CD8-positive, alpha-beta memory T cell (primary cell): ENCODE measurements at regions not wholly inside any gene's neighbourhood (a gene's known extent, or its start where the extent isn't known, plus 50 kb on each side); places are given as distances from the start of the nearest gene placed in this dataset.

ENCODE experiments used
- CTCF ChIA-PET: fragments of 350-600 bp; sonication (Branson Sonifier 250); formaldehyde crosslinking; loops from one replicate; lab custom pipeline; 2021; ENCODE audit warnings: antibody characterized with exemption; lab: Charles Lee
- POLR2A ChIA-PET: fragments of 350-600 bp; sonication (Branson Sonifier 250); formaldehyde crosslinking; loops from one replicate; lab custom pipeline; 2021; ENCODE audit warnings: antibody characterized with exemption; lab: Charles Lee
- DNase-seq, 5 donors: peaks; one replicate each; pipeline versions ENCODE4 v3.0.0 to v3.0.0-alpha.2; 2020 to 2022; ENCODE audit warnings: mixed read lengths in 1 of 5
- H3K27ac ChIP-seq: one replicate; pipeline ENCODE4 v1.7.0; 2013; ENCODE audit warnings: low read depth, mild to moderate bottlenecking, low read length, moderate library complexity
- H3K27me3 ChIP-seq: 2 replicates; pipeline ENCODE4 v1.7.0; 2013; ENCODE audit warnings: low read length, mild to moderate bottlenecking; ENCODE audit not compliant: insufficient read depth, poor library complexity, severe bottlenecking
- H3K36me3 ChIP-seq: 2 replicates; pipeline ENCODE4 v1.7.0; 2013; ENCODE audit warnings: mild to moderate bottlenecking, low read length, moderate library complexity; ENCODE audit not compliant: insufficient read depth
- H3K4me1 ChIP-seq: 2 replicates; pipeline ENCODE4 v1.7.0; 2013; ENCODE audit warnings: mild to moderate bottlenecking, low read length, moderate library complexity; ENCODE audit not compliant: insufficient read depth
- H3K4me3 ChIP-seq: 2 replicates; pipeline ENCODE4 v1.7.0; 2013; ENCODE audit warnings: mild to moderate bottlenecking, low read length
- H3K9me3 ChIP-seq: 2 replicates; pipeline ENCODE4 v1.7.0; 2013; ENCODE audit warnings: mild to moderate bottlenecking, low read length
- H3K27ac Mint-ChIP-seq, 8 donors: one replicate each; pipeline ENCODE4 v1.8.0; 2020 to 2021; ENCODE audit warnings: mixed read lengths in 8 of 8, mild to moderate bottlenecking in 6 of 8, inconsistent platforms in 3 of 8, moderate library complexity in 3 of 8
- H3K27me3 Mint-ChIP-seq, 2 donors: one replicate each; pipeline ENCODE4 v1.8.0; 2020 to 2021; ENCODE audit warnings: mixed read lengths in 2 of 2, mild to moderate bottlenecking in 1 of 2, moderate library complexity in 1 of 2
- H3K36me3 Mint-ChIP-seq, 3 donors: one replicate each; pipeline ENCODE4 v1.8.0; 2020 to 2021; ENCODE audit warnings: mixed read lengths in 3 of 3, inconsistent platforms in 1 of 3, mild to moderate bottlenecking in 1 of 3
- H3K4me1 Mint-ChIP-seq, 3 donors: one replicate each; pipeline ENCODE4 v1.8.0; 2020 to 2021; ENCODE audit warnings: mixed read lengths in 3 of 3, inconsistent platforms in 1 of 3, mild to moderate bottlenecking in 1 of 3
- H3K4me3 Mint-ChIP-seq, 7 donors: one replicate each; pipeline ENCODE4 v1.8.0; 2020 to 2021; ENCODE audit warnings: mixed read lengths in 7 of 7, mild to moderate bottlenecking in 6 of 7, moderate library complexity in 4 of 7, inconsistent platforms in 2 of 7
- H3K9me3 Mint-ChIP-seq, 5 donors: one replicate each; pipeline ENCODE4 v1.8.0; 2020 to 2022; ENCODE audit warnings: mixed read lengths in 5 of 5, mild to moderate bottlenecking in 3 of 5, moderate library complexity in 2 of 5, inconsistent platforms in 1 of 5

- Histone ChIP-seq H3K4me3 (no peak overlapping the region), H3K36me3 (no peaks in the 10 kb centered on the region), H3K9me3 (no peaks in the 10 kb centered on the region), H3K27ac (no peak overlapping the region), H3K4me1 (no peaks in the 10 kb centered on the region), H3K27me3 (no peaks in the 10 kb centered on the region)
- DNase-seq = no peak
- H3K4me3 Mint-ChIP-seq = no peak overlapping the region
- peaks cover 22 to 44% of the 10 kb centered on the region in 2 donors for H3K27me3 Mint-ChIP-seq
- H3K4me1 Mint-ChIP-seq = no peaks in the 10 kb centered on the region
- CTCF ChIA-PET = no interaction called here
- H3K36me3 Mint-ChIP-seq = no peaks in the 10 kb centered on the region
- POLR2A ChIA-PET = no interaction called here
- H3K27ac Mint-ChIP-seq = peak overlapping the region in 1 of 8 donors; percentile 60
- no peaks in the 10 kb centered on the region for H3K9me3 Mint-ChIP-seq
Observed at GRCh38 chr12:111193067-111193466, 175.8 kb downstream of the PHETA1 start.

- ChIA-PET POLR2A (no interaction called here), CTCF (no interaction called here)
- Histone ChIP-seq H3K4me3 (no peak overlapping the region), H3K4me1 (no peaks in the 10 kb centered on the region), H3K9me3 (no peaks in the 10 kb centered on the region), H3K27ac (no peak overlapping the region), H3K27me3 (no peaks in the 10 kb centered on the region), H3K36me3 (no peaks in the 10 kb centered on the region)
- Mint-ChIP-seq H3K4me3 (no peak overlapping the region), H3K27me3 (peaks cover 22 to 44% of the 10 kb centered on the region in 2 donors), H3K9me3 (no peaks in the 10 kb centered on the region), H3K27ac (no peak overlapping the region), H3K4me1 (no peaks in the 10 kb centered on the region), H3K36me3 (no peaks in the 10 kb centered on the region)
- DNase-seq = no peak
Observed at GRCh38 chr12:111192647-111193046, 176.2 kb downstream of the PHETA1 start.

DNA sequence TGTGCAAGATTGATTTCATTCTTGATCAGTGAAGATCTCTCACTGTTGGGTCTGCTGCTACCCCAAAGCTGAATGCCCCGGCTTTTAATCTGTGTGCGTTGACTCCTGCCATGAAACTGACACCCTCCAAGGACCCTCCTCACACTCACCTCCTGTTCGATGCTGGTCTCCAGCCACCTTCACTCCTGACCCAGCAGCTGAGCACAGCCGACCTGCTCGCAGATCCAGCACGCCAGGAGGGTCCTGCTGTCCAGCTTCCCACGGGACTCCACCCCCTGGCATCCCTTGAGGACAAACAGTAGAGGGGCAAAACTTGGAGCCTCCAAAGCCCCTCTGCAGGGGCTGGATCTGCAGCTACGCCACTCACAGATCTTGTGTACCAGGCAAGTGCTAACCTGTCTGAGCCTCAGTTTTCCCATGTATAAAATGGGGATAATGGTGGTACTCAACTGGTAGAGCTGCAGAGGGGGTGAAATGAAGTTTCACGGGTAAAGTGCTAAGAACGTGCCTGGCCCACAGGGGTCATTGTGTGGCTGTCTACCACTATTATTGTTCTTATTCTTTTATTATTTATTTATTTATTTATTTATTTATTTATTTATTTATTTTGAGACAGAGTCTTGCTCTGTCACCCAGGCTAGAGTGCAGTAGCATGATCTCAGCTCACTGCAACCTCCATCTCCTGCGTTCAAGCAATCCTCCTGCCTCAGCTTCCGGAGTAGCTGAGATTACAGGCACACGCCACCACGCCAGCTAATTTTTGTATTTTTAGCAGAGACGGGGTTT is 178.0 kb downstream of the PHETA1 start:
- DNase-seq = no peak
- H3K27me3 ChIP-seq = no peaks in the 10 kb centered on the region
- POLR2A ChIA-PET = no interaction called here
- H3K27ac ChIP-seq = no peak overlapping the region
- Mint-ChIP-seq H3K4me1 (no peaks in the 10 kb centered on the region), H3K4me3 (no peak overlapping the region), H3K9me3 (no peaks in the 10 kb centered on the region), H3K27ac (no peak overlapping the region), H3K27me3 (peaks cover 20 to 38% of the 10 kb centered on the region in 2 donors), H3K36me3 (no peaks in the 10 kb centered on the region)
- H3K9me3 ChIP-seq = no peaks in the 10 kb centered on the region
- no peaks in the 10 kb centered on the region for H3K36me3 ChIP-seq
- H3K4me1 ChIP-seq = no peaks in the 10 kb centered on the region
- CTCF ChIA-PET = no interaction called here
- no peak overlapping the region for H3K4me3 ChIP-seq

GRCh38 chr12:111189792-111190191 is 179.1 kb downstream of the PHETA1 start:
- H3K4me3 ChIP-seq = no peak overlapping the region
- H3K27ac ChIP-seq = no peak overlapping the region
- no peaks in the 10 kb centered on the region for H3K36me3 ChIP-seq
- Mint-ChIP-seq H3K9me3 (no peaks in the 10 kb centered on the region), H3K4me1 (no peaks in the 10 kb centered on the region), H3K4me3 (no peak overlapping the region), H3K27me3 (peaks cover 18 to 29% of the 10 kb centered on the region in 2 donors), H3K27ac (no peak overlapping the region), H3K36me3 (no peaks in the 10 kb centered on the region)
- no peaks in the 10 kb centered on the region for H3K27me3 ChIP-seq
- H3K9me3 ChIP-seq = no peaks in the 10 kb centered on the region
- H3K4me1 ChIP-seq = no peaks in the 10 kb centered on the region
- ChIA-PET POLR2A (no interaction called here), CTCF (no interaction called here)
- DNase-seq = no peak

DNA sequence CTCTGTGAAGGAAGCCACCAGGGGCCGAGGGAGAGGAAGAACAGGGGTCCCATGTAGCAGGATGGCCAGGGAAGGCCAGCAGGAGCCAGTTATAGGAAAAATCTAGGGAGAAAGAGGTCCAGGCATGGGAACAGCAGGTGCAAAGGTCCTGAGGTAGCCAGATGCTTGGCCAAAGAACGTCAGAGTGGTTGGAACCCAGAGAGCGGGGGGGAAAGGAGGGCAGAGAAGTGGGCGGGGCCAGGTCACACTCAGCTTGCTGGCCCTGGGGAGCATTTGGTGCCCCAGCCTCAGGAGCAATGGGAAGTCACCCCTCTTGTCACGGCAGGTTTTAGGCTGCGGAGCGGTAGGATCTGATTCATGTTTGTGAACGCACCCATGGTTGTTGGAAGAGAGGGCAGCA is 180.5 kb downstream of the PHETA1 start:
- no peak overlapping the region for H3K27ac Mint-ChIP-seq
- Histone ChIP-seq H3K9me3 (no peaks in the 10 kb centered on the region), H3K36me3 (no peaks in the 10 kb centered on the region), H3K27ac (no peak overlapping the region), H3K4me1 (no peaks in the 10 kb centered on the region), H3K4me3 (no peak overlapping the region), H3K27me3 (no peaks in the 10 kb centered on the region)
- H3K4me3 Mint-ChIP-seq = no peak overlapping the region
- ChIA-PET CTCF (no interaction called here), POLR2A (no interaction called here)
- no peaks in the 10 kb centered on the region for H3K9me3 Mint-ChIP-seq
- DNase-seq = no peak
- H3K27me3 Mint-ChIP-seq = peaks cover 17 to 29% of the 10 kb centered on the region in 2 donors
- H3K4me1 Mint-ChIP-seq = no peaks in the 10 kb centered on the region
- no peaks in the 10 kb centered on the region for H3K36me3 Mint-ChIP-seq

- Mint-ChIP-seq H3K27me3 (peaks cover 16 to 29% of the 10 kb centered on the region in 2 donors), H3K4me1 (no peaks in the 10 kb centered on the region), H3K4me3 (no peak overlapping the region), H3K27ac (peak overlapping the region in 1 of 8 donors; percentile 11), H3K36me3 (no peaks in the 10 kb centered on the region), H3K9me3 (no peaks in the 10 kb centered on the region)
- Histone ChIP-seq H3K9me3 (no peaks in the 10 kb centered on the region), H3K4me3 (no peak overlapping the region), H3K27ac (no peak overlapping the region), H3K27me3 (no peaks in the 10 kb centered on the region), H3K4me1 (no peaks in the 10 kb centered on the region), H3K36me3 (no peaks in the 10 kb centered on the region)
- ChIA-PET CTCF (no interaction called here), POLR2A (no interaction called here)
- no peak for DNase-seq
Observed at GRCh38 chr12:111186347-111186746, 182.5 kb downstream of the PHETA1 start.

GRCh38 chr12:111185889-111186227 is 183.0 kb downstream of the PHETA1 start:
- no peak for DNase-seq
- Histone ChIP-seq H3K27ac (no peak overlapping the region), H3K36me3 (no peaks in the 10 kb centered on the region), H3K4me1 (no peaks in the 10 kb centered on the region), H3K9me3 (no peaks in the 10 kb centered on the region), H3K4me3 (no peak overlapping the region), H3K27me3 (no peaks in the 10 kb centered on the region)
- no peaks in the 10 kb centered on the region for H3K9me3 Mint-ChIP-seq
- no peaks in the 10 kb centered on the region for H3K4me1 Mint-ChIP-seq
- no peak overlapping the region for H3K4me3 Mint-ChIP-seq
- CTCF ChIA-PET = no interaction called here
- peaks cover 14 to 34% of the 10 kb centered on the region in 2 donors for H3K27me3 Mint-ChIP-seq
- no peak overlapping the region for H3K27ac Mint-ChIP-seq
- no peaks in the 10 kb centered on the region for H3K36me3 Mint-ChIP-seq
- POLR2A ChIA-PET = no interaction called here

DNA sequence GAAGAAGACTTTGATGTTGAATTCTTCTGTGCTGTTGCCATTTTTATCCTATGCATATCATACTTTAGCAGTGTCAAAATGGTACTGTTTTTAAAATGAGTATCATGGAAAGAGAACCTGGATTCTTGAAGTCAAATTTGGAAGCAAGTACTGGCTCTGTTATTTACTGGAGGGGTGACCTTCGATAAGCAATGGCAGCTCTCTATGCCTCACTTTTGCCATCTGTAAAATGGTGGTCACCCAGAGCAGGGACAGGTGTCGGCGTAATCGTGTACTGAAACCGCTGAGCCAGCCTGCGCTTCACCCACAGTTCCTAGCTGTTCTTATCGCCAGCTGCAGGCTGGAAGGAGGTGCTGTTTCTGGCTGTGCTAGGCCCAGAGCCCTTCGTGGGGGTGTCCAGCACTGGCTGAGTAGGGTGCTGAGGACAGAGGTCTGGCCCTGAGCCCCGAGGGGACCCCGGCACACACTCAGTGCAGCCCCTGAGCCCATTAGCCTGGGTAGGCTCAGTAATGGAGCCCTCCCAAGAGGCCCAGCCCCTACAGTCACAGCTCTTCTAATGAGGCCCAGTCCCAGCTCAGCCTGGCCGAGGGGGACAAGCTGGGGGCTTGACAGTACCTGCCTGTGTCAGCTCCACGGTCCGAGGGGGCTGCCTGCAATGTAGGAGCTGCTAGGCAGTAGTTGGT is 183.5 kb downstream of the PHETA1 start:
- no peaks in the 10 kb centered on the region for H3K27me3 ChIP-seq
- H3K4me3 ChIP-seq = no peak overlapping the region
- no peak overlapping the region for H3K27ac ChIP-seq
- Mint-ChIP-seq H3K4me3 (no peak overlapping the region), H3K4me1 (no peaks in the 10 kb centered on the region), H3K36me3 (no peaks in the 10 kb centered on the region), H3K9me3 (no peaks in the 10 kb centered on the region), H3K27ac (no peak overlapping the region), H3K27me3 (peaks cover 12 to 36% of the 10 kb centered on the region in 2 donors)
- ChIA-PET CTCF (no interaction called here), POLR2A (no interaction called here)
- no peak for DNase-seq
- no peaks in the 10 kb centered on the region for H3K36me3 ChIP-seq
- no peaks in the 10 kb centered on the region for H3K4me1 ChIP-seq
- H3K9me3 ChIP-seq = no peaks in the 10 kb centered on the region
